HepG2 (cell line): ENCODE measurements at regions not wholly inside any gene's neighbourhood (a gene's known extent, or its start where the extent isn't known, plus 50 kb on each side); places are given as distances from the start of the nearest gene placed in this dataset.

Experiments
- EZH2 ChIP-seq: conservative IDR thresholded peaks from 2 replicates; pipeline ENCODE4 v1.6.1; 2012; ENCODE audit warnings: mild to moderate bottlenecking, low read depth, low read length, moderate library complexity
- FIP1L1 ChIP-seq: fragments of 200-400 bp; formaldehyde crosslinking; IDR thresholded peaks from 2 replicates; pipeline ENCODE4 v1.6.1; 2018; ENCODE audit warnings: low read depth, mild to moderate bottlenecking, low read length, moderate library complexity, borderline replicate concordance; ENCODE audit not compliant: insufficient read depth
- HCFC1 ChIP-seq: fragments of 150-350 bp; IDR thresholded peaks from 2 replicates; pipeline ENCODE4 v1.6.1; 2014; ENCODE audit warnings: low read depth, low read length
- HOXA3 ChIP-seq: sonication (generic); formaldehyde crosslinking; IDR thresholded peaks from 2 replicates; pipeline ENCODE4 v1.5.0; 2020; ENCODE audit warnings: missing genetic modification reagents
- JUN ChIP-seq: sonication (generic); formaldehyde crosslinking; IDR thresholded peaks from 2 replicates; pipeline ENCODE4 v1.4.0; 2020; ENCODE audit warnings: mild to moderate bottlenecking, missing genetic modification reagents
- KDM4B ChIP-seq: sonication (generic); formaldehyde crosslinking; IDR thresholded peaks from 2 replicates; pipeline ENCODE4 v1.4.0; 2020; ENCODE audit warnings: missing genetic modification reagents
- NR1H2 ChIP-seq: sonication (generic); formaldehyde crosslinking; IDR thresholded peaks from 2 replicates; pipeline ENCODE4 v1.8.1; 2022; ENCODE audit warnings: low read depth, missing genetic modification reagents, borderline replicate concordance
- POLR2AphosphoS5 ChIP-seq: IDR thresholded peaks from 2 replicates; pipeline ENCODE4 v1.6.1; 2012; ENCODE audit warnings: low read depth, low read length
- RBFOX2 ChIP-seq: fragments of 200-400 bp; formaldehyde crosslinking; IDR thresholded peaks from 2 replicates; pipeline ENCODE4 v1.6.1; 2017; ENCODE audit warnings: low read depth, mild to moderate bottlenecking, low read length
- SP1 ChIP-seq, 2 experiments: fragments of 450-650 bp in 1 of 2; sonication (generic) in 1 of 2; formaldehyde crosslinking in 1 of 2; IDR thresholded peaks; 2 replicates each; pipeline versions ENCODE4 v1.4.0 to v1.6.1; 2016 to 2020; ENCODE audit warnings: missing genetic modification reagents in 1 of 2
- TF ChIP-seq, protein P1 (sequence below): sonication (generic); formaldehyde crosslinking; IDR thresholded peaks from one replicate; pipeline ENCODE4 v1.5.1; 2020; ENCODE audit warnings: mild to moderate bottlenecking, missing genetic modification reagents; ENCODE audit errors: not compliant biosample characterization
- TF ChIP-seq, protein P2 (sequence below): sonication (generic); formaldehyde crosslinking; IDR thresholded peaks from 2 replicates; pipeline ENCODE4 v1.5.0; 2020; ENCODE audit warnings: mild to moderate bottlenecking, missing genetic modification reagents, moderate library complexity
- TF ChIP-seq, protein P3 (sequence below), 2 experiments: sonication (generic) in 1 of 2; formaldehyde crosslinking in 1 of 2; IDR thresholded peaks; 2 replicates each; pipeline versions ENCODE4 v1.4.0 to v1.6.1; 2018 to 2020; ENCODE audit warnings: missing genetic modification reagents in 2 of 2, borderline replicate concordance in 1 of 2, low read depth in 1 of 2, mild to moderate bottlenecking in 1 of 2, missing biosample characterization in 1 of 2

DNA sequence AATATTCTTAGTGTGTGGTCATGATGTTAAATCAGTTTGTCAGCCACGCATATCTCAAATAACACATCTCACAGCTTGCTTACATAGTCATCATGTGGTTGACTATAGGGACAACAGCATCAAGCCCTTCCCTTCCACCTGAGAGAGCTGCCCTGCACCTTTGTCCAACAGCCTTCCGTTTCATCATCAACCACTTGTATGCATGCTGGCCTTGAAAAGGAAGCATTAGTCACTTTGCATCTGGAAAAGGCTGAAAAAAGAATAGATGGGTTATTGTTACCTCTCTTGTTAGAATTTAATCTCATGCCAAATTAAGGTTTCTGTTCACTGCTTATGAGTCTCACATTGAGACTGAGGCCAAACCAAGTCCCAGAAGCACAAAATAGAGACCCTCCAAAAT, 1586.5 kb upstream of the SEL1L start:
- no peak for TF ChIP-seq HCFC1
- TF ChIP-seq, protein P1, sequence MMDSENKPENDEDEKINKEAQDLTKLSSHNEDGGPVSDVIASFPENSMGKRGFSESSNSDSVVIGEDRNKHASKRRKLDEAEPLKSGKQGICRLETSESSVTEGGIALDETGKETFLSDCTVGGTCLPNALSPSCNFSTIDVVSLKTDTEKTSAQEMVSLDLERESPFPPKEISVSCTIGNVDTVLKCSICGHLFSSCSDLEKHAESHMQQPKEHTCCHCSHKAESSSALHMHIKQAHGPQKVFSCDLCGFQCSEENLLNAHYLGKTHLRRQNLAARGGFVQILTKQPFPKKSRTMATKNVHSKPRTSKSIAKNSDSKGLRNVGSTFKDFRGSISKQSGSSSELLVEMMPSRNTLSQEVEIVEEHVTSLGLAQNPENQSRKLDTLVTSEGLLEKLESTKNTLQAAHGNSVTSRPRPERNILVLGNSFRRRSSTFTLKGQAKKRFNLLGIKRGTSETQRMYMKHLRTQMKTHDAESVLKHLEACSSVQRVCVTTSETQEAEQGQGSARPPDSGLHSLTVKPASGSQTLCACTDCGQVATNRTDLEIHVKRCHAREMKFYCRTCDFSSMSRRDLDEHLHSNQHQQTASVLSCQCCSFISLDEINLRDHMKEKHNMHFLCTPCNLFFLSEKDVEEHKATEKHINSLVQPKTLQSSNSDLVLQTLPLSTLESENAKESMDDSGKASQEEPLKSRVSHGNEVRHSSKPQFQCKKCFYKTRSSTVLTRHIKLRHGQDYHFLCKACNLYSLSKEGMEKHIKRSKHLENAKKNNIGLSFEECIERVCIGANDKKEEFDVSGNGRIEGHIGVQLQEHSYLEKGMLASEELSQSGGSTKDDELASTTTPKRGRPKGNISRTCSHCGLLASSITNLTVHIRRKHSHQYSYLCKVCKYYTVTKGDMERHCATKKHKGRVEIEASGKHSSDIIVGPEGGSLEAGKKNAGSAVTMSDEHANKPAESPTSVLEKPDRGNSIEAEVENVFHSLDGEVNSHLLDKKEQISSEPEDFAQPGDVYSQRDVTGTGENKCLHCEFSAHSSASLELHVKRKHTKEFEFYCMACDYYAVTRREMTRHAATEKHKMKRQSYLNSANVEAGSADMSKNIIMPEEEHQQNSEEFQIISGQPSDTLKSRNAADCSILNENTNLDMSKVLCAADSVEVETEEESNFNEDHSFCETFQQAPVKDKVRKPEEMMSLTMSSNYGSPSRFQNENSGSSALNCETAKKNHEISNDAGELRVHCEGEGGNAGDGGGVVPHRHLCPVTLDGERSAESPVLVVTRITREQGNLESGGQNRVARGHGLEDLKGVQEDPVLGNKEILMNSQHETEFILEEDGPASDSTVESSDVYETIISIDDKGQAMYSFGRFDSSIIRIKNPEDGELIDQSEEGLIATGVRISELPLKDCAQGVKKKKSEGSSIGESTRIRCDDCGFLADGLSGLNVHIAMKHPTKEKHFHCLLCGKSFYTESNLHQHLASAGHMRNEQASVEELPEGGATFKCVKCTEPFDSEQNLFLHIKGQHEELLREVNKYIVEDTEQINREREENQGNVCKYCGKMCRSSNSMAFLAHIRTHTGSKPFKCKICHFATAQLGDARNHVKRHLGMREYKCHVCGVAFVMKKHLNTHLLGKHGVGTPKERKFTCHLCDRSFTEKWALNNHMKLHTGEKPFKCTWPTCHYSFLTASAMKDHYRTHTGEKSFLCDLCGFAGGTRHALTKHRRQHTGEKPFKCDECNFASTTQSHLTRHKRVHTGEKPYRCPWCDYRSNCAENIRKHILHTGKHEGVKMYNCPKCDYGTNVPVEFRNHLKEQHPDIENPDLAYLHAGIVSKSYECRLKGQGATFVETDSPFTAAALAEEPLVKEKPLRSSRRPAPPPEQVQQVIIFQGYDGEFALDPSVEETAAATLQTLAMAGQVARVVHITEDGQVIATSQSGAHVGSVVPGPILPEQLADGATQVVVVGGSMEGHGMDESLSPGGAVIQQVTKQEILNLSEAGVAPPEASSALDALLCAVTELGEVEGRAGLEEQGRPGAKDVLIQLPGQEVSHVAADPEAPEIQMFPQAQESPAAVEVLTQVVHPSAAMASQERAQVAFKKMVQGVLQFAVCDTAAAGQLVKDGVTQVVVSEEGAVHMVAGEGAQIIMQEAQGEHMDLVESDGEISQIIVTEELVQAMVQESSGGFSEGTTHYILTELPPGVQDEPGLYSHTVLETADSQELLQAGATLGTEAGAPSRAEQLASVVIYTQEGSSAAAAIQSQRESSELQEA (CRISPR knock-in tag) = no peak
- TF ChIP-seq FIP1L1 = no peak
- TF ChIP-seq RBFOX2 = no peak
- no peak for TF ChIP-seq POLR2AphosphoS5
- TF ChIP-seq SP1 (IDR thresholded peaks at IDR 0.05) = no peak
- TF ChIP-seq SP1 (CRISPR knock-in tag; IDR thresholded peaks at IDR 0.05) = no peak
- TF ChIP-seq, protein P2, sequence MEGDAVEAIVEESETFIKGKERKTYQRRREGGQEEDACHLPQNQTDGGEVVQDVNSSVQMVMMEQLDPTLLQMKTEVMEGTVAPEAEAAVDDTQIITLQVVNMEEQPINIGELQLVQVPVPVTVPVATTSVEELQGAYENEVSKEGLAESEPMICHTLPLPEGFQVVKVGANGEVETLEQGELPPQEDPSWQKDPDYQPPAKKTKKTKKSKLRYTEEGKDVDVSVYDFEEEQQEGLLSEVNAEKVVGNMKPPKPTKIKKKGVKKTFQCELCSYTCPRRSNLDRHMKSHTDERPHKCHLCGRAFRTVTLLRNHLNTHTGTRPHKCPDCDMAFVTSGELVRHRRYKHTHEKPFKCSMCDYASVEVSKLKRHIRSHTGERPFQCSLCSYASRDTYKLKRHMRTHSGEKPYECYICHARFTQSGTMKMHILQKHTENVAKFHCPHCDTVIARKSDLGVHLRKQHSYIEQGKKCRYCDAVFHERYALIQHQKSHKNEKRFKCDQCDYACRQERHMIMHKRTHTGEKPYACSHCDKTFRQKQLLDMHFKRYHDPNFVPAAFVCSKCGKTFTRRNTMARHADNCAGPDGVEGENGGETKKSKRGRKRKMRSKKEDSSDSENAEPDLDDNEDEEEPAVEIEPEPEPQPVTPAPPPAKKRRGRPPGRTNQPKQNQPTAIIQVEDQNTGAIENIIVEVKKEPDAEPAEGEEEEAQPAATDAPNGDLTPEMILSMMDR (CRISPR knock-in tag) = no peak
- TF ChIP-seq, protein P3, sequence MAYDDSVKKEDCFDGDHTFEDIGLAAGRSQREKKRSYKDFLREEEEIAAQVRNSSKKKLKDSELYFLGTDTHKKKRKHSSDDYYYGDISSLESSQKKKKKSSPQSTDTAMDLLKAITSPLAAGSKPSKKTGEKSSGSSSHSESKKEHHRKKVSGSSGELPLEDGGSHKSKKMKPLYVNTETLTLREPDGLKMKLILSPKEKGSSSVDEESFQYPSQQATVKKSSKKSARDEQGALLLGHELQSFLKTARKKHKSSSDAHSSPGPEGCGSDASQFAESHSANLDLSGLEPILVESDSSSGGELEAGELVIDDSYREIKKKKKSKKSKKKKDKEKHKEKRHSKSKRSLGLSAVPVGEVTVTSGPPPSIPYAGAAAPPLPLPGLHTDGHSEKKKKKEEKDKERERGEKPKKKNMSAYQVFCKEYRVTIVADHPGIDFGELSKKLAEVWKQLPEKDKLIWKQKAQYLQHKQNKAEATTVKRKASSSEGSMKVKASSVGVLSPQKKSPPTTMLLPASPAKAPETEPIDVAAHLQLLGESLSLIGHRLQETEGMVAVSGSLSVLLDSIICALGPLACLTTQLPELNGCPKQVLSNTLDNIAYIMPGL (CRISPR knock-in tag; IDR thresholded peaks at IDR 0.05; ENCODE audit: borderline replicate concordance in 1 of 2, low read depth in 1 of 2) = no peak
- TF ChIP-seq NR1H2 (CRISPR knock-in tag) = no peak
- no peak for TF ChIP-seq JUN (CRISPR knock-in tag)
- no peak for TF ChIP-seq HOXA3 (CRISPR knock-in tag)
- no peak for TF ChIP-seq EZH2
- no peak for TF ChIP-seq KDM4B (CRISPR knock-in tag)
